Breast epithelium (tissue), 4 donors: ENCODE measurements at regions not wholly inside any gene's neighbourhood (a gene's known extent, or its start where the extent isn't known, plus 50 kb on each side); places are given as distances from the start of the nearest gene placed in this dataset.

ENCODE experiments used
- DNase-seq, 2 donors: peaks; one replicate each; pipeline ENCODE4 v3.0.0-alpha.2; 2019; ENCODE audit warnings: low spot score in 2 of 2
- H3K27ac ChIP-seq, 2 donors: fragments of 200-600 bp; sonication (generic) in 1 of 2; one replicate each; pipeline ENCODE4 v1.5.1; 2016 to 2019; ENCODE audit warnings: mild to moderate bottlenecking in 1 of 2
- H3K27me3 ChIP-seq, 2 donors: fragments of 200-600 bp; sonication (generic) in 1 of 2; one replicate each; pipeline versions ENCODE4 v1.5.1 to v1.6.0; 2017 to 2019; ENCODE audit warnings: control low read depth in 1 of 2, mild to moderate bottlenecking in 1 of 2
- H3K36me3 ChIP-seq: fragments of 200-600 bp; one replicate; pipeline ENCODE4 v1.5.1; 2019
- H3K4me1 ChIP-seq, 2 donors: fragments of 200-600 bp; sonication (generic); one replicate each; pipeline ENCODE4 v1.5.1; 2016 to 2019; ENCODE audit warnings: control low read depth in 1 of 2
- H3K4me3 ChIP-seq, 3 donors: fragments of 200-600 bp; sonication (generic); 1 replicate in 2 of 3; 2 replicates in 1 of 3; pipeline ENCODE4 v1.5.1; 2016 to 2019; ENCODE audit warnings: mild to moderate bottlenecking in 3 of 3, moderate library complexity in 2 of 3
- H3K9me3 ChIP-seq, 2 donors: fragments of 200-600 bp; sonication (generic) in 1 of 2; one replicate each; pipeline ENCODE4 v1.5.1; 2016 to 2019; ENCODE audit warnings: control low read depth in 1 of 2
- CTCF ChIP-seq, 3 donors: fragments of 450-650 bp; IDR thresholded peaks; one replicate each; pipeline ENCODE4 v1.5.1; 2016 to 2017; ENCODE audit warnings: antibody characterized with exemption in 3 of 3, mild to moderate bottlenecking in 3 of 3, moderate library complexity in 3 of 3
- POLR2A ChIP-seq: fragments of 450-650 bp; IDR thresholded peaks from one replicate; pipeline ENCODE4 v1.6.1; 2016; ENCODE audit warnings: antibody characterized with exemption, mild to moderate bottlenecking, moderate library complexity
- POLR2AphosphoS5 ChIP-seq, 3 donors: sonication (generic); formaldehyde crosslinking; IDR thresholded peaks; one replicate each; pipeline ENCODE4 v1.6.1; 2017; ENCODE audit warnings: antibody characterized with exemption in 3 of 3
- intact Hi-C: fragments of 100-400 bp; cut with DNase I; formaldehyde crosslinking; loops from one replicate; pipeline ENCODE4 v1.15.1; 2023; ENCODE audit warnings: low total_unique reads

GRCh38 chr5:171664489-171664888 lies 121.1 kb upstream of the SMIM23 start:
- no peaks in the 10 kb centered on the region for H3K27me3 ChIP-seq
- H3K4me1 ChIP-seq = peaks cover 0 to 5% of the 10 kb centered on the region in 2 donors
- TF ChIP-seq POLR2A = no peak
- TF ChIP-seq CTCF (IDR thresholded peaks at IDR 0.05) = no peak
- no peak for TF ChIP-seq POLR2AphosphoS5 (IDR thresholded peaks at IDR 0.05)
- intact Hi-C loops = no loop called here
- H3K4me3 ChIP-seq = no peak overlapping the region
- H3K27ac ChIP-seq = no peak overlapping the region
- H3K9me3 ChIP-seq = no peaks in the 10 kb centered on the region
- DNase-seq = no peak
- no peaks in the 10 kb centered on the region for H3K36me3 ChIP-seq

GRCh38 chr5:171666815-171667214 lies 118.8 kb upstream of the SMIM23 start:
- Histone ChIP-seq H3K27me3 (no peaks in the 10 kb centered on the region), H3K36me3 (no peaks in the 10 kb centered on the region), H3K4me3 (no peak overlapping the region), H3K4me1 (peaks cover 0 to 5% of the 10 kb centered on the region in 2 donors), H3K9me3 (no peaks in the 10 kb centered on the region), H3K27ac (no peak overlapping the region)
- intact Hi-C loops = no loop called here
- TF ChIP-seq CTCF (IDR thresholded peaks at IDR 0.05) (no peak), POLR2A (no peak), POLR2AphosphoS5 (IDR thresholded peaks at IDR 0.05) (no peak)
- no peak for DNase-seq

- Histone ChIP-seq H3K36me3 (no peaks in the 10 kb centered on the region), H3K27ac (peak overlapping the region; percentile 71 to 75), H3K9me3 (no peaks in the 10 kb centered on the region), H3K4me3 (peak overlapping the region in 2 of 3 donors; percentile 14 to 28), H3K4me1 (peaks cover 0 to 5% of the 10 kb centered on the region in 2 donors), H3K27me3 (no peaks in the 10 kb centered on the region)
- TF ChIP-seq POLR2A = no peak
- peak in 1 of 3 donors; percentile 40 for TF ChIP-seq POLR2AphosphoS5 (IDR thresholded peaks at IDR 0.05)
- TF ChIP-seq CTCF (IDR thresholded peaks at IDR 0.05) = peak in 2 of 3 donors; percentile 18 to 45
- intact Hi-C loops = no loop called here
- DNase-seq = peak; percentile 66 to 85
These were observed 118.1 kb upstream of the SMIM23 start for GRCh38 chr5:171667341-171668096.

GRCh38 chr5:171668097-171668412 lies 117.6 kb upstream of the SMIM23 start:
- no peaks in the 10 kb centered on the region for H3K36me3 ChIP-seq
- TF ChIP-seq POLR2A (no peak), POLR2AphosphoS5 (IDR thresholded peaks at IDR 0.05) (no peak), CTCF (IDR thresholded peaks at IDR 0.05) (no peak)
- DNase-seq = no peak
- no peaks in the 10 kb centered on the region for H3K27me3 ChIP-seq
- peak overlapping the region in 2 of 3 donors; percentile 14 to 28 for H3K4me3 ChIP-seq
- no peaks in the 10 kb centered on the region for H3K9me3 ChIP-seq
- peak overlapping the region; percentile 71 to 75 for H3K27ac ChIP-seq
- H3K4me1 ChIP-seq = peaks cover 0 to 5% of the 10 kb centered on the region in 2 donors
- intact Hi-C loops = no loop called here

- H3K4me3 ChIP-seq = no peak overlapping the region
- H3K4me1 ChIP-seq = peaks cover 0 to 5% of the 10 kb centered on the region in 2 donors
- peaks cover 0 to 4% of the 10 kb centered on the region in 2 donors for H3K9me3 ChIP-seq
- no peaks in the 10 kb centered on the region for H3K27me3 ChIP-seq
- DNase-seq = no peak
- TF ChIP-seq POLR2A (no peak), CTCF (IDR thresholded peaks at IDR 0.05) (no peak), POLR2AphosphoS5 (IDR thresholded peaks at IDR 0.05) (no peak)
- intact Hi-C loops = no loop called here
- no peaks in the 10 kb centered on the region for H3K36me3 ChIP-seq
- H3K27ac ChIP-seq = no peak overlapping the region
These were observed 116.0 kb upstream of the SMIM23 start for GRCh38 chr5:171669571-171669970.
